IPS-NIHi11 (cell line): ENCODE measurements at regions not wholly inside any gene's neighbourhood (a gene's known extent, or its start where the extent isn't known, plus 50 kb on each side); places are given as distances from the start of the nearest gene placed in this dataset.
"Not testable (repeated sequence)": the region's sequence is repeated elsewhere in the genome, so short reads cannot be mapped to it uniquely, and the experiment has no call there.

Source experiments
- DNase-seq: peaks from one replicate; pipeline ENCODE4 v3.0.0; 2012; ENCODE audit warnings: mixed read lengths, low spot score

- no peak for DNase-seq
Observed at GRCh38 chr2:199131876-199132275, 325.9 kb downstream of the SATB2 start.

- DNase-seq = no peak
Observed at GRCh38 chr2:199131136-199131655, 326.5 kb downstream of the SATB2 start.

- DNase-seq = no peak
Observed at GRCh38 chr2:199130501-199130900, 327.2 kb downstream of the SATB2 start.

- DNase-seq = no peak
Observed at GRCh38 chr2:199128476-199129229, 329.1 kb downstream of the SATB2 start.

- no peak for DNase-seq
Observed at GRCh38 chr2:199119796-199120195, 337.9 kb downstream of the SATB2 start.

GRCh38 chr2:199118673-199119112 is 339.0 kb downstream of the SATB2 start:
- DNase-seq = no peak

- DNase-seq = no peak
Observed at GRCh38 chr2:199115169-199115568, 342.6 kb downstream of the SATB2 start.

GRCh38 chr2:199113111-199113510 is 344.6 kb downstream of the SATB2 start:
- DNase-seq = no peak

- DNase-seq = no peak
Observed at GRCh38 chr2:199111458-199111857, 346.3 kb downstream of the SATB2 start.

GRCh38 chr2:199108056-199108455 is 349.7 kb downstream of the SATB2 start:
- DNase-seq = no peak

- DNase-seq = no peak
Observed at GRCh38 chr2:199105826-199106225, 351.9 kb downstream of the SATB2 start.

GRCh38 chr2:199101487-199101886 is 356.3 kb downstream of the SATB2 start:
- no peak for DNase-seq

GRCh38 chr2:199100326-199101110 is 357.2 kb downstream of the SATB2 start:
- no peak for DNase-seq

- DNase-seq = no peak
Observed at GRCh38 chr2:199092419-199092818, 365.3 kb downstream of the SATB2 start.

GRCh38 chr2:199085261-199085660 is 372.5 kb downstream of the SATB2 start:
- DNase-seq = no peak

GRCh38 chr2:199070322-199070949 is 387.3 kb downstream of the SATB2 start:
- DNase-seq = no peak

- no peak for DNase-seq
Observed at GRCh38 chr2:199064201-199064600, 393.5 kb downstream of the SATB2 start.

GRCh38 chr2:199057936-199058335 is 399.8 kb downstream of the SATB2 start:
- no peak for DNase-seq

- DNase-seq = no peak
Observed at GRCh38 chr2:199055336-199055735, 402.4 kb downstream of the SATB2 start.

- no peak for DNase-seq
Observed at GRCh38 chr2:199042660-199043379, 414.9 kb downstream of the SATB2 start.

GRCh38 chr2:199040522-199040921 is 417.2 kb downstream of the SATB2 start:
- DNase-seq = no peak

GRCh38 chr2:199033761-199034160 is 424.0 kb downstream of the SATB2 start:
- DNase-seq = not testable (repeated sequence)
